GM21825 (cell line): ENCODE measurements at regions not wholly inside any gene's neighbourhood (a gene's known extent, or its start where the extent isn't known, plus 50 kb on each side); places are given as distances from the start of the nearest gene placed in this dataset.
"Not testable (repeated sequence)": the region's sequence is repeated elsewhere in the genome, so short reads cannot be mapped to it uniquely, and the experiment has no call there.

ENCODE experiments used
- ATAC-seq: cut with Tn5 transposase; IDR thresholded peaks from one replicate; pipeline ENCODE4 v1.9.1; 2021; ENCODE audit warnings: mild to moderate bottlenecking, moderate library complexity; ENCODE audit not compliant: unreplicated experiment

- ATAC-seq, result no peak
Observed at GRCh38 chr10:33626798-33627466, 292.5 kb upstream of the NRP1 start.

- no peak for ATAC-seq
Observed at GRCh38 chr10:33623669-33624068, 289.2 kb upstream of the NRP1 start.

- no peak for ATAC-seq
Observed at GRCh38 chr10:33621101-33621500, 286.6 kb upstream of the NRP1 start.

GRCh38 chr10:33618196-33618595 lies 283.7 kb upstream of the NRP1 start:
- no peak for ATAC-seq

GRCh38 chr10:33617381-33618080 lies 283.1 kb upstream of the NRP1 start:
- ATAC-seq, result no peak

GRCh38 chr10:33616956-33617355 lies 282.5 kb upstream of the NRP1 start:
- no peak for ATAC-seq

GRCh38 chr10:33612551-33612950 lies 278.1 kb upstream of the NRP1 start:
- ATAC-seq, result no peak

GRCh38 chr10:33612116-33612515 lies 277.6 kb upstream of the NRP1 start:
- ATAC-seq, result no peak

GRCh38 chr10:33611423-33611822 lies 277.0 kb upstream of the NRP1 start:
- ATAC-seq, result no peak

GRCh38 chr10:33609546-33609945 lies 275.1 kb upstream of the NRP1 start:
- no peak for ATAC-seq

- ATAC-seq, result no peak
Observed at GRCh38 chr10:33602278-33602677, 267.8 kb upstream of the NRP1 start.

GRCh38 chr10:33600381-33600780 lies 265.9 kb upstream of the NRP1 start:
- ATAC-seq, result no peak

GRCh38 chr10:33596422-33596821 lies 262.0 kb upstream of the NRP1 start:
- ATAC-seq, result no peak

- no peak for ATAC-seq
Observed at GRCh38 chr10:33594475-33594874, 260.0 kb upstream of the NRP1 start.

GRCh38 chr10:33588974-33589600 lies 254.6 kb upstream of the NRP1 start:
- no peak for ATAC-seq

GRCh38 chr10:33584596-33584995 lies 250.1 kb upstream of the NRP1 start:
- not testable (repeated sequence) for ATAC-seq

GRCh38 chr10:33579996-33580395 lies 245.5 kb upstream of the NRP1 start:
- no peak for ATAC-seq

GRCh38 chr10:33573606-33574005 lies 239.1 kb upstream of the NRP1 start:
- no peak for ATAC-seq

GRCh38 chr10:33571616-33572015 lies 237.1 kb upstream of the NRP1 start:
- ATAC-seq, result no peak

GRCh38 chr10:33570495-33570894 lies 236.0 kb upstream of the NRP1 start:
- no peak for ATAC-seq

- ATAC-seq, result no peak
Observed at GRCh38 chr10:33569702-33570101, 235.2 kb upstream of the NRP1 start.

GRCh38 chr10:33566426-33566825 lies 232.0 kb upstream of the NRP1 start:
- ATAC-seq, result no peak
